ENCODE measurements at regions not wholly inside any gene's neighbourhood (a gene's known extent, or its start where the extent isn't known, plus 50 kb on each side); places are given as distances from the start of the nearest gene placed in this dataset.

- CTCF ChIA-PET = interaction anchor here (0.5 to 4.2 kb wide), 5 partner anchors 11 to 169 kb away, joined by 3 to 21 read pairs (median 3); partner anchors contain the start of gene CDK13
- no peak overlapping the region for H3K27ac Mint-ChIP-seq (ENCODE audit: low read depth, unreplicated experiment)
- peaks cover under 1% of the 10 kb centered on the region for H3K27me3 Mint-ChIP-seq (ENCODE audit: insufficient read depth, unreplicated experiment)
- TF ChIP-seq CTCF (IDR thresholded peaks at IDR 0.05; ENCODE audit: unreplicated experiment) = no peak
- no peak for DNase-seq (ENCODE audit: unreplicated experiment)
- H3K36me3 Mint-ChIP-seq (ENCODE audit: insufficient read depth, unreplicated experiment) = no peaks in the 10 kb centered on the region
- no TSS peak for BruUV-seq (replicated peaks)
- H3K9me3 Mint-ChIP-seq (ENCODE audit: unreplicated experiment) = peaks cover 7% of the 10 kb centered on the region
- H3K4me1 Mint-ChIP-seq (ENCODE audit: insufficient read depth, unreplicated experiment) = peaks cover 8% of the 10 kb centered on the region
- POLR2A ChIA-PET = interaction anchor here (0.6 kb wide), 1 partner anchor 611 kb away, joined by 4 read pairs; no protein-coding TSS in a partner anchor
- intact Hi-C loops (cut with micrococcal nuclease) = no loop called here
- H3K4me3 Mint-ChIP-seq (ENCODE audit: unreplicated experiment) = no peak overlapping the region
These were observed 67.8 kb upstream of the CDK13 start for GRCh38 chr7:39882148-39882784.

GRCh38 chr7:39883812-39884390 is 66.2 kb upstream of the CDK13 start:
- intact Hi-C loops (cut with micrococcal nuclease) = no loop called here
- no peak for TF ChIP-seq CTCF (IDR thresholded peaks at IDR 0.05; ENCODE audit: unreplicated experiment)
- ChIA-PET POLR2A (interaction anchor here (0.7 kb wide), 1 partner anchor 197 kb away, joined by 3 read pairs; no protein-coding TSS in a partner anchor), CTCF (interaction anchor here (0.7 to 2.2 kb wide), 3 partner anchors 12 to 169 kb away, joined by 5 to 8 read pairs (median 8); no protein-coding TSS in a partner anchor)
- Mint-ChIP-seq H3K4me3 (ENCODE audit: unreplicated experiment) (no peak overlapping the region), H3K4me1 (ENCODE audit: insufficient read depth, unreplicated experiment) (peaks cover 8% of the 10 kb centered on the region), H3K36me3 (ENCODE audit: insufficient read depth, unreplicated experiment) (no peaks in the 10 kb centered on the region), H3K27me3 (ENCODE audit: insufficient read depth, unreplicated experiment) (no peaks in the 10 kb centered on the region), H3K27ac (ENCODE audit: low read depth, unreplicated experiment) (no peak overlapping the region), H3K9me3 (ENCODE audit: unreplicated experiment) (peaks cover 7% of the 10 kb centered on the region)
- no peak for DNase-seq (ENCODE audit: unreplicated experiment)
- no TSS peak for BruUV-seq (replicated peaks)

- Mint-ChIP-seq H3K27ac (ENCODE audit: low read depth, unreplicated experiment) (no peak overlapping the region), H3K9me3 (ENCODE audit: unreplicated experiment) (no peaks in the 10 kb centered on the region)
- no peak for DNase-seq (ENCODE audit: unreplicated experiment)
These were observed 61.7 kb upstream of the CDK13 start for GRCh38 chr7:39888171-39888853.

More at GRCh38 chr7:39888171-39888853, 61.7 kb upstream of the CDK13 start:
- CTCF ChIA-PET = interaction anchor here (0.5 to 1.3 kb wide), 8 partner anchors 8 to 327 kb away, joined by 3 to 8 read pairs (median 3); no protein-coding TSS in a partner anchor
- BruUV-seq (replicated peaks) = no TSS peak
- Mint-ChIP-seq H3K4me3 (ENCODE audit: unreplicated experiment) (no peak overlapping the region), H3K36me3 (ENCODE audit: insufficient read depth, unreplicated experiment) (no peaks in the 10 kb centered on the region), H3K4me1 (ENCODE audit: insufficient read depth, unreplicated experiment) (no peaks in the 10 kb centered on the region), H3K27me3 (ENCODE audit: insufficient read depth, unreplicated experiment) (peaks cover 11% of the 10 kb centered on the region)
- TF ChIP-seq CTCF (IDR thresholded peaks at IDR 0.05; ENCODE audit: unreplicated experiment) = no peak
- intact Hi-C loops (cut with micrococcal nuclease) = no loop called here
- POLR2A ChIA-PET = no interaction called here
